HG03196 (cell line): ENCODE measurements at regions not wholly inside any gene's neighbourhood (a gene's known extent, or its start where the extent isn't known, plus 50 kb on each side); places are given as distances from the start of the nearest gene placed in this dataset.
"Not testable (repeated sequence)": the region's sequence is repeated elsewhere in the genome, so short reads cannot be mapped to it uniquely, and the experiment has no call there.

Experiments
- ATAC-seq: cut with Tn5 transposase; IDR thresholded peaks from one replicate; pipeline ENCODE4 v1.9.1; 2021; ENCODE audit not compliant: unreplicated experiment

- no peak for ATAC-seq
Measured at GRCh38 chr3:16070707-16071106, 103.8 kb upstream of the GALNT15 start.

GRCh38 chr3:16071206-16071605 is 103.3 kb upstream of the GALNT15 start:
- no peak for ATAC-seq

DNA sequence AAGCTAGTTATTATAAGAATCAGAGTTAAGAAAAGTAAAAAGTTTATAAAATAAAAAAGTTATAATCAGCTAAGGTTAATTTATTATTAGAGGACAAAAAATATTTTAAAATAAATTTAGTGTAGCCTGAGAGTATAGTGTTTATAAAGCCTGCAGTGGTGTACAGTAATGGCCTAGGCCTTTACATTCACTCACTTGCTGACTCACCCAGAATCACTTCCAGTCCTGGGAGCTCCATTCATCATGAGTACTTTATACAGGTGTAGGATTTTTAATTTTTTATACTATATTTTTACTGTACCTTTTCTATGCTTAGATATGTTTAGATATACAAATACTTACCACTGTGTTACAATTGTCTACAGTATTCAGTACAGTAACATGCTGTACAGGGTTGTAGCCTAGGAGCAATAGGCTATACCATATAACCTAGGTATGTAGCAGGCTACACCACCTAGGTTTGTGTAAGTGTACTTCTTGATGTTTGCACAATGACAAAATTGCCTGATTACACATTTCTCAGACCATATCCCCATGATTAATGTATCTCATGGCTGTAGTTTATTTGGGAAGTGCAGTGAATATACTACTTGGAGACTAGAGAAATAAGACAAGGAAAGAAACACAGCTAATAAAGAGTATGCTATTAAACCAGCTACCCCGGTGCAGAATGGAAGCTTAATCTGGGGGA is 101.9 kb upstream of the GALNT15 start:
- no peak for ATAC-seq

GRCh38 chr3:16073203-16073602 is 101.3 kb upstream of the GALNT15 start:
- no peak for ATAC-seq

- ATAC-seq = not testable (repeated sequence)
Measured at GRCh38 chr3:16073990-16074671, 100.3 kb upstream of the GALNT15 start.

- ATAC-seq = no peak
Measured at GRCh38 chr3:16075647-16076046, 98.8 kb upstream of the GALNT15 start.

DNA sequence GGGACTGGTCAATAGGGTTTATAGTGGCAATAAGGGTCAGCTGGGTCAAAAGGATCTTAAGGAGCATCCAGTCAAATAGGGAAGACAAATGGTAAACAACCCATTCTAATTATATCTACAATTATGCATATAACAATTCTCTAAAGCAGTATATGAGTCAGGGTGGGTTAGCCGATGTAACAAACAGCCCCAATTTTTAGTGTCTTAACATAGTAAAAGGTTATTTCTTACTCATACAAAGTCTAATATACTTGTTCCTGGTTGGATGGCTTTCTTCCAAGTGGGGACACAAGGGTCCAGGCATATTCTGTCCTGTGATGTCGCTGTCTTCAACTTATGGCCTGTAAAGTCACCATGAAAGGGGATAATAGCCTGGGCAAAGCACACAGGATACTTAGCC is 97.9 kb upstream of the GALNT15 start:
- ATAC-seq = no peak

- ATAC-seq = not testable (repeated sequence)
Measured at GRCh38 chr3:16077146-16077545, 97.3 kb upstream of the GALNT15 start.

DNA sequence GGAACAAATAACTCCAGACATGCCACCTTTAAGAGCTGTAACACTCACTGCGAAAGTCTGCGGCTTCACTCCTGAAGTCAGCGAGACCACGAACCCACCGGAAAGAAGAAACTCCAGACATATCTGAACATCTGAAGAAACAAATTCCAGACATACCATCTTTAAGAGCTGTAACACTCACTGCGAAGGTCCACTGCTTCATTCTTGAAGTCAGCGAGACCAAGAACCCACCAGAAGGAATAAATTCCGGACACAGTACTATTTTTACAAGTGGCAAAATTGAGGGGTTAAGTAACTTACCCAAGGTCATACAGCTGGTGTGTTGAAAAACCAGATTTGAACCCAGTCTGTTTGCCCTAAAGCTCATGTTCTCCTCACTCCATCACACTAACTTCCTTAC is 96.8 kb upstream of the GALNT15 start:
- ATAC-seq = not testable (repeated sequence)

- ATAC-seq = no peak
Measured at GRCh38 chr3:16079519-16079918, 95.0 kb upstream of the GALNT15 start.

GRCh38 chr3:16081661-16082060 is 92.8 kb upstream of the GALNT15 start:
- no peak for ATAC-seq

DNA sequence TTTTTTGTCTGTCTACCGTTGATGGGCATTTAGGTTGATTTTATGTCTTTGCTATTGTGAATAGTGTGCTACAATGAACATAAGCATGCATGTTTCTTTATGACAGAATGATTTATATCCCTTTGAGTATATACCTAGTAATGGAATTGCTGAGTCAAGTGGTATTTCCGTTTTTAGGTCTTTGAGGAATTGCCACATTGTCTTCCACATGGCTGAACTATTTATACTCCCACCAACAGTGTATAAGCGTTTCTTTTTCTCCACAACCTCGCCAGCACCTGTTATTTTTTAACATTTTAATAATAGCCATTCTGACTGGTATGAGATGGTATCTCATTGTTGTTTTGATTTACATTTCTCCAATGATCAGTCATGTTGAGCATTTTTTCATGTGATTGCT is 89.6 kb upstream of the GALNT15 start:
- no peak for ATAC-seq

DNA sequence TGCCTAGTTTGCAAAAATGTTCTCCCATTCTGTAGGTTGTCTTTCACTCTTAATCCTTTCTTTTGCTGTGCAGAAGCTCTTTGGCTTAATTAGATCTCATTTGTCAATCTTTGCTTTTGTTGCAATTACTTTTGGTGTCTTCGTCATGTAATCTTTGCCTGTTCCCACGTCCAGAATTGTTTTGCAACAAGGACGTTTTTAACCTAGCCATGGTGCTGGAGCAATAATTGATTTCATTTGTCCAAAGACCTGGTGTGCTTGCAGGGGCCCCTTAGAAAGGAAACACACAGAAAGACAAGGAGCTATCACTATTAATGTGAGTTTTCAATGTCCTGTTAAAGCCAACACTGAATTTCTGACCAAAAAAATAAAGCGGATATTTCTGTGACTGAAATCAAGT is 89.1 kb upstream of the GALNT15 start:
- ATAC-seq = no peak

DNA sequence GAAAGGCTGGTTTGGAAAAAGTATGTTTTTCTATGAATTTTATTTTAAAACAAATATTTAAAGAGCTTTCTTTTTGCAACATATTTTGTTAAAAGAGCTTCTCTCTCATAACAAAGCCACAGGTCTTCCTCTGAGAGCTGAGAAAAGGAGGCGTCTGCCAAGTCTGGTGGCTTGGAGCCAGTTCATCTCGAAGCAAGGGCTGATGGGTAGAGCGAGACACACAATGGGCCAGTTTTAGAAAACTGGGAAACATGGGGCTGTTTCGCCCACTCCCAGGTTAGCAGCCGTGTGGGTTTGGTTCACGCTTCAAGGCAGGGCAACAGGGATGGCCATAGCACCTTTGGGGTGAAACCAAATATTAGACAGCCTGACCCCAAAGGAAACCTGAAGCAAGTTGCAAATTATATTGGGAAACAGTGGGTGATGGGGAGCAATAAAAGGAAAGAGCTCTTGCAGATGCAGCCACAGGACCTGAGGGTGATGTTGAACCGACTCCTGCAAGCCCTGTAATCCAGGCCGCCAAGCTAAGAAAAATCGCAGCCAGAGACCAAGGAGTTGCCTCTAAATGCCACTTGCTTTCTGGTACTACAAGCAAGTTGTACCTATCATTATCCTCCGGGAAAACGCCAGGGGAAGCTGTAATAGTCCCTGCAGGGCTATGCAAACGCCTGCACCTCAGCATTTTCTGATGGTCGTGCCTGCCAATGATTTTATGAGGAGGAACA is 88.4 kb upstream of the GALNT15 start:
- no peak for ATAC-seq

- no peak for ATAC-seq
Measured at GRCh38 chr3:16086690-16087089, 87.8 kb upstream of the GALNT15 start.

GRCh38 chr3:16088496-16088895 is 86.0 kb upstream of the GALNT15 start:
- ATAC-seq = no peak

DNA sequence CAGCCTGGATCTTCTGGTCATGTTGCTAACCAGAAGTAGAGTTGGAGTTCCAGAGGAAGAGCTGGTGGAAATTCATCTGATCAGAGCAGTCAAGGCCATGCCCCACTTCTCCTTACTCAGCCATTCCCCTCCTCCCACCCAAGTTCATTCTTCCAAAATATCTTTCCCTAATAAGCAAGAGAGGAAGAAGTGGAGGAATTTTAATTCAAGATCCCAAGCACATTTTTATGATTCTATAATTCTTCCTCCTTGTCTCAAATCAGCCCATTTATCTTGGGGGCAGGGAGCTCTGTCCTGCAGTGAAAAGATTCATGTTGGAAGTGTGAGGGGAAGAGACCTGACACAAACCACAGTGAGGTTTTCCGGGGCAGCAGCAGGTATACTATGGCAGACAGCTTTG is 85.0 kb upstream of the GALNT15 start:
- ATAC-seq = no peak

GRCh38 chr3:16090024-16090423 is 84.5 kb upstream of the GALNT15 start:
- no peak for ATAC-seq

- no peak for ATAC-seq
Measured at GRCh38 chr3:16090706-16091105, 83.8 kb upstream of the GALNT15 start.

DNA sequence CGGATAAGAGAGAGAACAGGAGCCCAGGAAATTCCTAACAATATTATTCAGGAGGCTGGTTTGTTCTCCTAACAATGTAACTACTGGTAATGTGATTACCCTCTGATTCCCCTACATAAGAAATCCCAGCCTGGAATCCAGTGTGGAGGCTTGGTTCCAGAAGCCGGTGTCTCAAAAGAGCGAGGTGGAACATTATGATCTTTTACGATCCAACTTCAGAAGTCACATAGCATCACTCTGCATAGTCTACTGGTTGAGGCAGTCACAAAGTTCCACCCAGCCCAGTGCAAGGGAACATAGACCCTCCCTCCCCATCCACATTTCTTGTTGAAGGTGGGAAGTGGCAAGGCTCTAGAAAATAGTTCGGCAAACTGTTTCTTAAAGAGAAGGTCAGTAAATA is 81.6 kb upstream of the GALNT15 start:
- ATAC-seq = no peak

DNA sequence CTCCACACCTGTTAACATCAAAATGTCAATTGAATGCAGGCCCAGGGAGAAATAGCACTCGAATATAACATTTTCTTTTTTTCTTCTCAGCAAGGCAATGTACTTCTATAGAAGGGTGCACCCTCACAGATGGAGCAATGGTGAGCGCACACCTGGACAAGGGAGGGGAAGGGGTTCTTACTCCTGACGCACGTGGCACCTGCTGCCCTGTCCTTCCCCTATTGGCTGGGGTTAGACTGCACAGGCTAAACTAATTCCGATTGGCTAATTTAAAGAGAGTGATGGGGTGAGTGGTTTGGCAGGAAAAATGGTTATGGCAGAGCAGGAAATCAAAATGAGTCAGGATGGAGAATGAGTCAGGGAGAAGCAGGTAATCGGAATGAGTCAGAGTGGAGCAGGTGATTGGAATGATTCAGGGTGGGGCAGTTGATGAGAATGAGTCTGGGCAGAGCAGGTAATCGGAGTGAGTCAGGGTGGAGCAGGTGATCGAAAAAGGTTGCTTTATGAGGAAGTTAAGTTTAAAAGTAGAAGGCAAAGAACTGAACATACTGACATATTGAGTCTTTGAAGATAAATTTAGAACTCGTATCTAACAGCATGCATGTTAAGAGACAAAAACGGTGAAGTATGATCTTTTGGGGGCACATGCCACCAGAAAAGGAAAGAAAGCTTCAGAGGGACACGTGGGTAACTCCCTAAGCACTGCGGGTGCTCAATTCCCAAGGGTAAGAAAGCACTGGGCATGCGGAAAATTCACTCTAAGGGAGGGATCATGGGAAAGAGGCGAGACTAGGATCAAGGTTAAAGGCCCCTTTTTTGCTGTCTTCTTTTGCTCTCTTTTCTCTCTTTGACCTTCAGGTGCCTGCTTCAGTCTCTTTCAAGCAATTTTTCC is 72.9 kb upstream of the GALNT15 start:
- no peak for ATAC-seq
